ENCODE measurements at regions not wholly inside any gene's neighbourhood (a gene's known extent, or its start where the extent isn't known, plus 50 kb on each side); places are given as distances from the start of the nearest gene placed in this dataset.
"Not testable (repeated sequence)": the region's sequence is repeated elsewhere in the genome, so short reads cannot be mapped to it uniquely, and the experiment has no call there.

- no peaks in the 10 kb centered on the region for H3K4me1 ChIP-seq (ENCODE audit: insufficient read depth, low read length)
- H3K9ac ChIP-seq (ENCODE audit: low read length), result no peak overlapping the region
- H3K9me3 ChIP-seq (ENCODE audit: low read length), result no peaks in the 10 kb centered on the region
- H3K4me3 ChIP-seq (ENCODE audit: low read depth in 1 of 2, low read length in 2 of 2), result no peak overlapping the region
- no peaks in the 10 kb centered on the region for H3K36me3 ChIP-seq (ENCODE audit: insufficient read depth, low read length)
- no peaks in the 10 kb centered on the region for H3K27me3 ChIP-seq (ENCODE audit: control insufficient read depth in 1 of 2, insufficient read depth in 2 of 2, low read length in 2 of 2)
- no peak overlapping the region for H3K27ac ChIP-seq (ENCODE audit: low read depth, low read length)
These were observed 77.6 kb upstream of the NEDD9 start for GRCh38 chr6:11309947-11310665.

GRCh38 chr6:11307226-11307625 lies 74.8 kb upstream of the NEDD9 start:
- no peak overlapping the region for H3K27ac ChIP-seq (ENCODE audit: low read depth, low read length)
- H3K9me3 ChIP-seq (ENCODE audit: low read length), result no peaks in the 10 kb centered on the region

GRCh38 chr6:11304946-11305345 lies 72.5 kb upstream of the NEDD9 start:
- H3K9me3 ChIP-seq (ENCODE audit: low read length), result no peaks in the 10 kb centered on the region
- no peaks in the 10 kb centered on the region for H3K36me3 ChIP-seq (ENCODE audit: insufficient read depth, low read length)
- H3K9ac ChIP-seq (ENCODE audit: low read length), result no peak overlapping the region
- H3K4me1 ChIP-seq (ENCODE audit: insufficient read depth, low read length), result no peaks in the 10 kb centered on the region
- no peaks in the 10 kb centered on the region for H3K27me3 ChIP-seq (ENCODE audit: control insufficient read depth in 1 of 2, insufficient read depth in 2 of 2, low read length in 2 of 2)
- no peak overlapping the region for H3K27ac ChIP-seq (ENCODE audit: low read depth, low read length)
- no peak overlapping the region for H3K4me3 ChIP-seq (ENCODE audit: low read depth in 1 of 2, low read length in 2 of 2)

More at GRCh38 chr6:11307226-11307625, 74.8 kb upstream of the NEDD9 start:
- H3K27me3 ChIP-seq (ENCODE audit: control insufficient read depth in 1 of 2, insufficient read depth in 2 of 2, low read length in 2 of 2), result no peaks in the 10 kb centered on the region
- H3K4me3 ChIP-seq (ENCODE audit: low read depth in 1 of 2, low read length in 2 of 2), result no peak overlapping the region
- H3K36me3 ChIP-seq (ENCODE audit: insufficient read depth, low read length), result no peaks in the 10 kb centered on the region
- H3K9ac ChIP-seq (ENCODE audit: low read length), result no peak overlapping the region
- no peaks in the 10 kb centered on the region for H3K4me1 ChIP-seq (ENCODE audit: insufficient read depth, low read length)

DNA sequence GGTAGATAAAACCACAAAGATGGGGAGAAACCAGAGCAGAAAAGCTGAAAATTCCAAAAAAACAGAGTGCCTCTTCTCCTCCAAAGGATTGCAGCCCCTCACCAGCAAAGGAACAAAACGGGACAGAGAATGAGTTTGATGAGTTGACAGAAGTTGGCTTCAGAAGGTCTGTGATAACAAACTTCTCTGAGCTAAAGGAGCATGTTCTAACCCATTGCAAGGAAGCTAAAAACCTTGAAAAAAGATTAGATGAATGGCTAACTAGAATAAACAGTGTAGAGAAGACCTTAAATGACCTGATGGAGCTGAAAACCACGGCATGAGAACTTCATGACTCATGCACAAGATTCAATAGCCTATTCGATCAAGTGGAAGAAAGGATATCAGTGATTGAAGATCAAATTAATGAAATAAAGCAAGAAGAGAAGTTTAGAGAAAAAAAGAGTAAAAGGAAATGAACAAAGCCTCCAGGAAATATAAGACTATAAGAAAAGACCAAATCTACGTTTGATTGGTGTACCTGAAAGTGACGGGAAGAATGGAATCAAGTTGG lies 67.5 kb upstream of the NEDD9 start:
- not testable (repeated sequence) for H3K27ac ChIP-seq (ENCODE audit: low read depth, low read length); H3K4me3 ChIP-seq (ENCODE audit: low read depth in 1 of 2, low read length in 2 of 2); H3K9me3 ChIP-seq (ENCODE audit: low read length); H3K36me3 ChIP-seq (ENCODE audit: insufficient read depth, low read length); H3K4me1 ChIP-seq (ENCODE audit: insufficient read depth, low read length); H3K9ac ChIP-seq (ENCODE audit: low read length); H3K27me3 ChIP-seq (ENCODE audit: control insufficient read depth in 1 of 2, insufficient read depth in 2 of 2, low read length in 2 of 2)

DNA sequence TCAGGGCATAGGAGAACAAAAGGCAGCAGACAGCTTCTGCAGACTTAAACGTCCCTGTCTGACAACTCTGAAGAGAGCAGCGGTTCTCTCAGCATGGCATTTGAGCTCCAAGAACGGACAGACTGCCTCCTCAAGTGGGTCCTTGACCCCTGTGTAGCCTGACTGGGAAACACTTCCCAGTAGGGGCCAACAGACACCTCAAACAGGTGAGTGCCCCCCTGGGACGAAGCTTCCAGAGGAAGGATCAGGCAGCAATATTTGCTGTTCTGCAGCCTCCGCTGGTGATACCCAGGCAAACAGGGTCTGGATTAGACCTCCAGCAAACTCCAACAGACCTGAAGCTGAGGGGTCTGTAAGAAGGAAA lies 66.9 kb upstream of the NEDD9 start:
- not testable (repeated sequence) for H3K36me3 ChIP-seq (ENCODE audit: insufficient read depth, low read length); H3K27ac ChIP-seq (ENCODE audit: low read depth, low read length); H3K4me3 ChIP-seq (ENCODE audit: low read depth in 1 of 2, low read length in 2 of 2); H3K9ac ChIP-seq (ENCODE audit: low read length); H3K27me3 ChIP-seq (ENCODE audit: control insufficient read depth in 1 of 2, insufficient read depth in 2 of 2, low read length in 2 of 2); H3K9me3 ChIP-seq (ENCODE audit: low read length); H3K4me1 ChIP-seq (ENCODE audit: insufficient read depth, low read length)

GRCh38 chr6:11298651-11299420 lies 66.4 kb upstream of the NEDD9 start:
- Histone ChIP-seq H3K4me1 (ENCODE audit: insufficient read depth, low read length) (no peaks in the 10 kb centered on the region), H3K9me3 (ENCODE audit: low read length) (peaks cover 7% of the 10 kb centered on the region), H3K4me3 (ENCODE audit: low read depth in 1 of 2, low read length in 2 of 2) (no peak overlapping the region), H3K9ac (ENCODE audit: low read length) (no peak overlapping the region), H3K27ac (ENCODE audit: low read depth, low read length) (no peak overlapping the region), H3K36me3 (ENCODE audit: insufficient read depth, low read length) (no peaks in the 10 kb centered on the region), H3K27me3 (ENCODE audit: control insufficient read depth in 1 of 2, insufficient read depth in 2 of 2, low read length in 2 of 2) (no peaks in the 10 kb centered on the region)

DNA sequence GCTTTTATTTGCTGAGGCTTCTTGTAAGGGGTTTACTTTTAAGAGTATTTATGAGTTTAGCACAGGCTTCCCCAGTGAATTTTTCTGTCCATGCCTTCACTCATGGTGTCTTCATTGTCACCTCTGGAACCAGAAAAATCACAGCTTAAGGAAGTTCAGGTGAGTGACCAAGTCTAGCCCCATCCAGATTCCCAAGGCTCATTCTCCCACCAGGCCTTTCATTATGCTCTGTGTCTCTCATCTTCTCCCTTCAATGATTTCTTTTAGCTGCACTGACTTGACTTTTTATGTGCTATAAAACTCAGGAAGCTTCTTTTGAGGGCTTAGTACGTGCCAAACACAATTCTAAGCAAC lies 64.9 kb upstream of the NEDD9 start:
- Histone ChIP-seq H3K27ac (ENCODE audit: low read depth, low read length) (no peak overlapping the region), H3K9ac (ENCODE audit: low read length) (no peak overlapping the region), H3K4me3 (ENCODE audit: low read depth in 1 of 2, low read length in 2 of 2) (no peak overlapping the region), H3K4me1 (ENCODE audit: insufficient read depth, low read length) (no peaks in the 10 kb centered on the region), H3K36me3 (ENCODE audit: insufficient read depth, low read length) (no peaks in the 10 kb centered on the region), H3K9me3 (ENCODE audit: low read length) (peaks cover 7% of the 10 kb centered on the region), H3K27me3 (ENCODE audit: control insufficient read depth in 1 of 2, insufficient read depth in 2 of 2, low read length in 2 of 2) (no peaks in the 10 kb centered on the region)

- H3K9ac ChIP-seq (ENCODE audit: low read length), result no peak overlapping the region
- H3K27ac ChIP-seq (ENCODE audit: low read depth, low read length), result no peak overlapping the region
- H3K36me3 ChIP-seq (ENCODE audit: insufficient read depth, low read length), result no peaks in the 10 kb centered on the region
These were observed 64.2 kb upstream of the NEDD9 start for GRCh38 chr6:11296449-11297375.

GRCh38 chr6:11295969-11296368 lies 63.5 kb upstream of the NEDD9 start:
- Histone ChIP-seq H3K9ac (ENCODE audit: low read length) (no peak overlapping the region), H3K4me3 (ENCODE audit: low read depth in 1 of 2, low read length in 2 of 2) (no peak overlapping the region), H3K9me3 (ENCODE audit: low read length) (peaks cover 7% of the 10 kb centered on the region), H3K4me1 (ENCODE audit: insufficient read depth, low read length) (peaks cover 5% of the 10 kb centered on the region), H3K27me3 (ENCODE audit: control insufficient read depth in 1 of 2, insufficient read depth in 2 of 2, low read length in 2 of 2) (no peaks in the 10 kb centered on the region), H3K36me3 (ENCODE audit: insufficient read depth, low read length) (no peaks in the 10 kb centered on the region), H3K27ac (ENCODE audit: low read depth, low read length) (no peak overlapping the region)

More at GRCh38 chr6:11296449-11297375, 64.2 kb upstream of the NEDD9 start:
- H3K9me3 ChIP-seq (ENCODE audit: low read length), result peaks cover 7% of the 10 kb centered on the region
- H3K4me1 ChIP-seq (ENCODE audit: insufficient read depth, low read length), result peaks cover 5% of the 10 kb centered on the region
- no peaks in the 10 kb centered on the region for H3K27me3 ChIP-seq (ENCODE audit: control insufficient read depth in 1 of 2, insufficient read depth in 2 of 2, low read length in 2 of 2)
- H3K4me3 ChIP-seq (ENCODE audit: low read depth in 1 of 2, low read length in 2 of 2), result no peak overlapping the region

GRCh38 chr6:11294228-11294627 lies 61.8 kb upstream of the NEDD9 start:
- H3K27ac ChIP-seq (ENCODE audit: low read depth, low read length), result no peak overlapping the region
- H3K4me3 ChIP-seq (ENCODE audit: low read depth in 1 of 2, low read length in 2 of 2), result no peak overlapping the region
- peaks cover 5% of the 10 kb centered on the region for H3K4me1 ChIP-seq (ENCODE audit: insufficient read depth, low read length)
- no peaks in the 10 kb centered on the region for H3K36me3 ChIP-seq (ENCODE audit: insufficient read depth, low read length)
- H3K9me3 ChIP-seq (ENCODE audit: low read length), result peaks cover 7% of the 10 kb centered on the region
- no peak overlapping the region for H3K9ac ChIP-seq (ENCODE audit: low read length)
- no peaks in the 10 kb centered on the region for H3K27me3 ChIP-seq (ENCODE audit: control insufficient read depth in 1 of 2, insufficient read depth in 2 of 2, low read length in 2 of 2)

- H3K4me1 ChIP-seq (ENCODE audit: insufficient read depth, low read length), result peaks cover 5% of the 10 kb centered on the region
- no peak overlapping the region for H3K9ac ChIP-seq (ENCODE audit: low read length)
- H3K4me3 ChIP-seq (ENCODE audit: low read depth in 1 of 2, low read length in 2 of 2), result no peak overlapping the region
- H3K27me3 ChIP-seq (ENCODE audit: control insufficient read depth in 1 of 2, insufficient read depth in 2 of 2, low read length in 2 of 2), result no peaks in the 10 kb centered on the region
- peaks cover 7% of the 10 kb centered on the region for H3K9me3 ChIP-seq (ENCODE audit: low read length)
- no peak overlapping the region for H3K27ac ChIP-seq (ENCODE audit: low read depth, low read length)
- H3K36me3 ChIP-seq (ENCODE audit: insufficient read depth, low read length), result no peaks in the 10 kb centered on the region
These were observed 60.2 kb upstream of the NEDD9 start for GRCh38 chr6:11292594-11293236.
